HepG2 (cell line): ENCODE measurements at regions not wholly inside any gene's neighbourhood (a gene's known extent, or its start where the extent isn't known, plus 50 kb on each side); places are given as distances from the start of the nearest gene placed in this dataset.

Source experiments
- ARID3A ChIP-seq: IDR thresholded peaks from 2 replicates; pipeline ENCODE4 v1.6.1; 2012; ENCODE audit warnings: low read depth, low read length, improper control_type of control experiment
- ARID5B ChIP-seq: IDR thresholded peaks from 2 replicates; pipeline ENCODE4 v1.4.0; 2020; ENCODE audit warnings: mild to moderate bottlenecking, missing genetic modification reagents
- CBX5 ChIP-seq: sonication (generic); formaldehyde crosslinking; IDR thresholded peaks from 2 replicates; pipeline ENCODE4 v1.4.0; 2020; ENCODE audit warnings: missing genetic modification reagents, borderline replicate concordance
- IKZF5 ChIP-seq: IDR thresholded peaks from 2 replicates; pipeline ENCODE4 v1.6.1; 2018; ENCODE audit warnings: missing genetic modification reagents, mild to moderate bottlenecking, missing compliant biosample characterization
- NR2F6 ChIP-seq, 2 experiments: IDR thresholded peaks; 2 replicates each; pipeline ENCODE4 v1.6.1; 2016; ENCODE audit warnings: antibody characterized with exemption in 1 of 2, mild to moderate bottlenecking in 1 of 2
- PAF1 ChIP-seq: IDR thresholded peaks from 2 replicates; pipeline ENCODE4 v1.6.1; 2016; ENCODE audit warnings: missing genetic modification reagents, missing compliant biosample characterization
- THAP11 ChIP-seq: IDR thresholded peaks from 2 replicates; pipeline ENCODE4 v1.6.1; 2016; ENCODE audit warnings: missing biosample characterization, missing genetic modification reagents
- XRCC5 ChIP-seq: fragments of 200-400 bp; formaldehyde crosslinking; optimal IDR thresholded peaks from 2 replicates; pipeline ENCODE3; 2017; ENCODE audit warnings: mild to moderate bottlenecking, low read length
- ZBTB34 ChIP-seq: sonication (generic); formaldehyde crosslinking; IDR thresholded peaks from 2 replicates; pipeline ENCODE4 v1.8.0; 2022; ENCODE audit warnings: mild to moderate bottlenecking, missing genetic modification reagents
- ZHX1 ChIP-seq: sonication (generic); formaldehyde crosslinking; IDR thresholded peaks from 2 replicates; pipeline ENCODE4 v1.8.1; 2022; ENCODE audit warnings: low read depth, mild to moderate bottlenecking, missing genetic modification reagents
- ZMYM4 ChIP-seq: sonication (generic); formaldehyde crosslinking; IDR thresholded peaks from 2 replicates; pipeline ENCODE4 v1.8.1; 2023; ENCODE audit warnings: mild to moderate bottlenecking, missing genetic modification reagents
- ZNF501 ChIP-seq: sonication (generic); formaldehyde crosslinking; IDR thresholded peaks from 2 replicates; pipeline ENCODE4 v1.5.1; 2020; ENCODE audit warnings: mild to moderate bottlenecking, moderate library complexity, missing genetic modification reagents

GRCh38 chr17:37844158-37844976, 79.8 kb upstream of the TBC1D3K start (continued):
- TF ChIP-seq IKZF5 (peak; percentile 36; the same call in 1 of the 2 replicates), ZHX1 (no peak), CBX5 (CRISPR knock-in tag) (peak; percentile 67; the same call in 1 of the 2 replicates), ARID3A (no peak), ARID5B (CRISPR knock-in tag) (peak; percentile 45; the same call in 1 of the 2 replicates), ZNF501 (CRISPR knock-in tag) (no peak), NR2F6 (IDR thresholded peaks at IDR 0.05) (no peak), NR2F6 (CRISPR knock-in tag; IDR thresholded peaks at IDR 0.05) (no peak), ZMYM4 (CRISPR knock-in tag) (peak; percentile 32; the same call in 1 of the 2 replicates), THAP11 (CRISPR knock-in tag) (no peak), XRCC5 (peak; percentile 63), ZBTB34 (CRISPR knock-in tag) (no peak), PAF1 (no peak)
